GM10248 (cell line): ENCODE measurements at regions not wholly inside any gene's neighbourhood (a gene's known extent, or its start where the extent isn't known, plus 50 kb on each side); places are given as distances from the start of the nearest gene placed in this dataset.

Experiments
- CTCF ChIA-PET: fragments of 300-600 bp; sonication (Branson Sonifier 250); formaldehyde crosslinking; extraction: SDS; loops from one replicate; lab custom pipeline; 2021; ENCODE audit warnings: antibody characterized with exemption; lab: Yijun Ruan, JAX
- POLR2A ChIA-PET: fragments of 350-650 bp; sonication (Branson Sonifier 250); formaldehyde crosslinking; extraction: SDS; loops from one replicate; lab custom pipeline; 2020; ENCODE audit warnings: antibody characterized with exemption; lab: Yijun Ruan, JAX
- DNase-seq: peaks from one replicate; pipeline ENCODE4 v3.0.0; 2012; ENCODE audit errors: extremely low spot score
- TF ChIP-seq, protein P1 (sequence below): IDR thresholded peaks from 2 replicates; pipeline ENCODE4 v1.5.1; 2012; ENCODE audit warnings: mild to moderate bottlenecking, low read depth; ENCODE audit errors: extremely low read depth, missing control alignments, control extremely low read depth

DNA sequence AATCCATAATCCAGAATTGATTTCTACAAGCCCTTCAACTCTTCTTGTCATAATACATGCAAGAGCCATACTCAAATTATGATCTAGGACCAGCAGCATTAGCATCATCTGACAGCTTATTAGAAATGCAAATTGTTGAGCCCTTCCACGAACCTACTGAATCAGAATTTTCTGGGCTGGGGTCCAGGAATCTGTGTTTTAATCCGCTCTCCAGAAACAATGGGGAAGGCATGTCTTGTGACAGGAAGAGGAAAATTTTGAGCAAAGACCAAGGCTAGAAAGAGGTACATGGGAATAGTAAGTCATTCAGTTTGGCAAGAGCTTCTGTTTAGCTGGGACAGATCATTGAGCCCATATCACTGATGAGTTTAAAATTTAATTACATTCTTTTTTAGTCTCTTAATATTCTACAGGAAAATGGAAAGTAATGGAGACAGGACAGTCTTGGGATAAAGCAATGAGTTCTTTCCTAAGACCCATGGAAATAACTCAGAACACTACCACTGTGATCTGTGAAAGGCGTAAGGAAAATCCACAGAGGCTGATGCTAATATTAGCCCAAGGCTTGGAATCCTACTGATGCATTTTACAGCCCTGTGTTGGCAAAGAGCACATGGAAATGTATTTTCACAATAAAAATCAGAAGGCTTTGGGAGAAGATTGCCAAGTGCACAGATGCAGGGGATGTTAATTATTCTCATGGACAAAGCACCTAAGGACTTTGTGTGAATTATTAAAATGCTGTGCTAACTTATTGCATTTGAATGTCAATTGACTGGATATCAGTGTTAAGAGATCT lies 73.7 kb upstream of the STK32A start:
- no peak for DNase-seq
- TF ChIP-seq, protein P1, sequence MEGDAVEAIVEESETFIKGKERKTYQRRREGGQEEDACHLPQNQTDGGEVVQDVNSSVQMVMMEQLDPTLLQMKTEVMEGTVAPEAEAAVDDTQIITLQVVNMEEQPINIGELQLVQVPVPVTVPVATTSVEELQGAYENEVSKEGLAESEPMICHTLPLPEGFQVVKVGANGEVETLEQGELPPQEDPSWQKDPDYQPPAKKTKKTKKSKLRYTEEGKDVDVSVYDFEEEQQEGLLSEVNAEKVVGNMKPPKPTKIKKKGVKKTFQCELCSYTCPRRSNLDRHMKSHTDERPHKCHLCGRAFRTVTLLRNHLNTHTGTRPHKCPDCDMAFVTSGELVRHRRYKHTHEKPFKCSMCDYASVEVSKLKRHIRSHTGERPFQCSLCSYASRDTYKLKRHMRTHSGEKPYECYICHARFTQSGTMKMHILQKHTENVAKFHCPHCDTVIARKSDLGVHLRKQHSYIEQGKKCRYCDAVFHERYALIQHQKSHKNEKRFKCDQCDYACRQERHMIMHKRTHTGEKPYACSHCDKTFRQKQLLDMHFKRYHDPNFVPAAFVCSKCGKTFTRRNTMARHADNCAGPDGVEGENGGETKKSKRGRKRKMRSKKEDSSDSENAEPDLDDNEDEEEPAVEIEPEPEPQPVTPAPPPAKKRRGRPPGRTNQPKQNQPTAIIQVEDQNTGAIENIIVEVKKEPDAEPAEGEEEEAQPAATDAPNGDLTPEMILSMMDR, result no peak
- ChIA-PET POLR2A (no interaction called here), CTCF (no interaction called here)

DNA sequence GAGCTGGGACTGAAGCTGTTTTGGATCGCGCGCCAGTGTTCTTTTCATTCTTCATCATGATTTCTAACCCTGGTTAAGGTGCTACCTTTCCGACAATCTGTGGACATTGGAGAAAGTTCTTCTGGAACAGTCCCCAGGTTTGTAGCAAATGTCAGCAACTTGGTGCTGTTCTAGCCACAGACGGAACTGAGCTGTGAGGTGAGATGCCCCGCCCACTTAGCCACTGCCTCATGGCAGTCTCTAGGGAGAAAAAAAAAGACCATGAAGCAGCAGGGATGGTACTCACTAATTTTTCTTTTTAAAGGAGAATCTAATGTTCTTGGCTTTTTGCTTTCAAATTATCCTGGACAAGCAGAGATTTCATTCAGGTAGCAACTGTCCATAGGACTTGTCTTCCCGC lies 72.1 kb upstream of the STK32A start:
- ChIA-PET POLR2A (no interaction called here), CTCF (interaction anchor here (0.9 to 1.3 kb wide), 3 partner anchors 8 to 25 kb away, joined by 3 to 4 read pairs (median 3); no protein-coding TSS in a partner anchor)
- TF ChIP-seq, protein P1, result no peak
- no peak for DNase-seq

DNA sequence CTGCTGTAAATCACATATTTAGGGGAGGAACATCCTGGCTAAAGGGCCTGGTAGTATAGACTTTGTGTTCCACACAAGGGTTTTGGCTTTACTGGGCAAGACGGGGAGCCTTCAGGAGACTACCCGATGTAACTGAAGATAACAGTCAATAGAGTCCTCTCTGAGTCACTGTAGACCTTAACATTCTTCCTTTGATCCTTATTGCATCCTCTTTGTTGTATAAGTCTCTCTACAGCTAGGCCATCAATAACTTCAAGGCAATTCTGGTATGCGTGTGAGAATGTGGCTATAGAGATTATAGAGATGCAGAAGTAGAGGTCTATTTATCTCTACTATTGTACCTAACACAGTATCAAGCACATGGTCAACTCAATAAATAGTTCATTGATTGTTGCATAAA lies 67.3 kb upstream of the STK32A start:
- DNase-seq, result no peak
- ChIA-PET POLR2A (no interaction called here), CTCF (interaction anchor here (0.6 kb wide), 1 partner anchor 10 kb away, joined by 3 read pairs; no protein-coding TSS in a partner anchor)
- TF ChIP-seq, protein P1, result no peak

DNA sequence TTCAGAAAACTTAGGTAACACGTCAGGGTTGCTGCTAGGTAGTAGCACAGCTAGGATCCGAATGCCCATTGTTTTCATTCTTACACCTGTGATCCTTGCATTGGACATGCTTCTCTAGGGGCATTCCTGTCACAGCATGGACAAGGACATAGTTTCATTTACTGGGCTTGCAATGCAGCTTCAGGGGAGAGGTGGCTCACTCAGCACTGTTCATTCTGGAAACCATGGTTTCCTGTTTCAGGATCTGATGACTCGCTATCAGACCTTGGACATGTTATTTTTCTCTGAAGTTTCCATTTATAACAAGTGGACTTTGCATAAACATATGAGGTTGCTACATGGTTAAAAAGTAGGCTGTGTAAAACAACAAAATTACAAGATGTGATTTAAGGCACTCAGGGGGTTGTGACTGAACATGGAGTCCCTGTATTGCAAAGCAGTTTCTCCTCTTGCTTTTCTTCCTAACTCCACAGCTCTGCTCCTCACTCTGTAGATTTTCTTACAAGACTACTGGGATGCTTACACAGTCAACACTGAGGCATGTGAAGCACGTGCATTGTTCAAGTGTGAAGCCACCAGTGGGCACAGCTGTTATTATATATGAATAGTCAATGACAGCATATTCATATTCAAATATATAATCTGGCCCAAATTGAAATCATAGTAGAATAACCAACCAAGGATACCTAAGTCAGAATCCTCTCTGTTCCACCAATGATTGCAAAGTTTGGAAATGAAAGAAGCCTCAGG lies 66.1 kb upstream of the STK32A start:
- no peak for DNase-seq
- POLR2A ChIA-PET, result no interaction called here
- CTCF ChIA-PET, result no interaction called here
- TF ChIP-seq, protein P1, result no peak

DNA sequence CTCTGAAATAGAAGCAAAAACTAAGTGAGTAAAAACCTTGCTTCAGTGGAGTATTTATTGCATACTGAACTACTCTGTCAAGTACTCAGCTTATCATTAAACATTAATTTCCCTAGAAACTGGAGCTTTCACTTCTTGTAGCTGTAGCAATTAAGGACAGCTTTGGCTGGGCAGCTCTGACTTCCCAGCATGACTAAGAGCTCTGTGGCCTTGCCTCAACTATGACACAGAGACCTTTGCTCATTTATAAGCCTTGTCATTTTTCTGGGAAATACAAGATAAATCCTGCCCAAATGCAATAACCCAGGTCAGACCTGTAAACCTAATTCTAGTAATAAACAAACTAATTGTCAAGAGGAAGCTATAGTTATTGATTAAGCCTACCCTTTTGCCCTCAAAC lies 65.4 kb upstream of the STK32A start:
- POLR2A ChIA-PET, result no interaction called here
- no peak for DNase-seq
- TF ChIP-seq, protein P1, result no peak
- CTCF ChIA-PET, result interaction anchor here (0.8 kb wide), 1 partner anchor 8 kb away, joined by 3 read pairs; no protein-coding TSS in a partner anchor

DNA sequence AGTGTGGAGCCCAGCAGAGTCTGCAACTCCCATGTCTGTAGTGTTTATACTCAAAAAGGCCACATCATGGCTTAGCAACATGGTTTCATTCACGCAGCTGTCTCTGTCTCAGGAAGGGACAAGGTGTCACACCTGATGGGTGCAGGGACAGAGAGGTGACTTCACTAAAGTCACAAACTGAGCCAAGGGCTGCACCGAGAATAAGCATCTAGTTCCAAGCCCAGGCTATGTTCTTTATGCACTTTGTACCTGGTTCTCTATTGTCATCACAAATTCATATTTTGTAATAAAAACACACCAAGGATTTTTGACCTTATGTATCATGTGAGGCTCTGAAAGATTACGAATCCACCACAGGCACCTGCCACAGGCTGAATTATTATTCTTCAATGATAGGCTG lies 64.9 kb upstream of the STK32A start:
- ChIA-PET CTCF (interaction anchor here (0.8 kb wide), 1 partner anchor 8 kb away, joined by 3 read pairs; no protein-coding TSS in a partner anchor), POLR2A (no interaction called here)
- DNase-seq, result no peak
- TF ChIP-seq, protein P1, result no peak
